NCI-H2196 treated with DMSO at 0.1 percent for 48 hours (cell line): ENCODE measurements at regions not wholly inside any gene's neighbourhood (a gene's known extent, or its start where the extent isn't known, plus 50 kb on each side); places are given as distances from the start of the nearest gene placed in this dataset.

ENCODE experiments used
- DNase-seq: peaks from one replicate; lab custom pipeline; 2025; ENCODE audit not compliant: unreplicated experiment; lab: John Stamatoyannopoulos, UW

- DNase-seq: no peak
Measured at GRCh38 chr7:128167791-128168666, 73.0 kb upstream of the LEP start.

DNA sequence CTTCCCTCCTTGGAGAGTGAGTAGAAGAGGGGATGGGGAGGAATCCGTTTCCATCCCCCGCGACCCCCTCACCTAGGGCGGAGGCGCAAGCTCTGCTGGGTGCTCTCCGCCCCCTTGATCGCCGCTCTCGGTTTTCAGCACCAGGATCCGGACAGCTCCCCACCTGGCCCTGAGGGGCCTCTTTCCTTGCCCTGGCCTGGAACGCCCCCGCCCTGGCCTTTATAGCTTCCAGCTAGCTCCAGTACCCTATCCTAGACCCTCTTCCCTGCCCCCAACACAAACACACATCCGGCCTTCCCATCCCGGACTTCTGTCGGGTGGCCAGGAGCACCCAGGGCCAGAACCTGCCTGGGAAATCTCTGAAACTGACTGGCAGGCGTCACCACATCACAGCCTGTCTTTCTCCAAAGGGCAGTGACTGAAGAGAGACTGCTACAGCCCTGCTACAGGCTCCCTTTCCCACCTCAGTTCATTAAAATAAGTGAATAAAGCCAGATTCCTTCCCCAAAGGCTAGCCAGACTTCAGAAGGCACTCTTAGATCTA, 72.3 kb upstream of the LEP start:
- no peak for DNase-seq

GRCh38 chr7:128170461-128170860, 70.6 kb upstream of the LEP start:
- no peak for DNase-seq

DNA sequence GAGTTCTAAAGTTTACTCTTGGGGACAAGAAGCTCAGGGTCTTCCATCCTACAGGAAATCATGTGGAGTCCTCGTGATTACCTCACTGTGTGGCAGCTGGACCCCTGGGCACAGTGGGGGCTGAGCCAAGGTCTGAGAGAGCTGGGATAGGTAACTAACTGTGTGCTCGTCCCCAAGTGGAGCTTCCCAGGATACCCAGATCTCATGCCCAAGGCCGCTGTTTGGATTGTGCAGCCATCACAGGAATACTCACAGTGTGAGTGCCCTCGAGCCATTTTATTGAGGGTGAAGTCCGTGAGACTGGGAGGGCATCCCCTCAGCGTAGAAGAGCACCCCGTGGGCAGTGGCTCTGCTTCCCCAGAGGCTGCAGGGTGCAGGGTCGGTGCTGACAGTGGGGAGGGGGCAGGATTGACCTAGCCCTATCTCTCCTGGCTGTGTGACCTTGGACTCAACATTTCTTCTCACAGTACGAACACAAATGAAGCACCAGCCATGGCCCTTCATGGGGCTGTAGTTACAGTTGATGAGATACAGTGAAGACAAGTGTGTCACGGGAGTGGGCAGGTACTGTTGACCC, 69.6 kb upstream of the LEP start:
- DNase-seq: no peak

DNA sequence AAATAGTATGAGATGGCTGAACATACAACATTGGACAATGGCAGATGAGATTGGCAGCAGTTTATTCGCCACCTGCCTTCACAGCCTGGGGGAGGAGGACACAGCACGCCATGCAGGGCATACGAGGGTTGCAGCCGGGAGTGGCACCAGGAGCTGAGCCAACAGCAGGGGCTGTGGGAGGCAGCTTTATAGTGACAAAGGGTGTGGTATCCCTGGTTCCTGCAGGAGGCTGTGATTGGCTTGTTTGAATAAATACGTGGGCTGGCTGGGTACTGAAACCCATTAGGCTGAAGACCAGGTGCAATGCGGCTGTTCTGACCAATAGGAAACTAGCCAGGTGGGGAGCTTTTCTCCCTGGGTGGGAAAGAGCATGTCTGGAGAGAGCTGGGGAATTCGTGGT, 68.9 kb upstream of the LEP start:
- peak; percentile 24 for DNase-seq

GRCh38 chr7:128172963-128173362, 68.1 kb upstream of the LEP start:
- DNase-seq: no peak

DNA sequence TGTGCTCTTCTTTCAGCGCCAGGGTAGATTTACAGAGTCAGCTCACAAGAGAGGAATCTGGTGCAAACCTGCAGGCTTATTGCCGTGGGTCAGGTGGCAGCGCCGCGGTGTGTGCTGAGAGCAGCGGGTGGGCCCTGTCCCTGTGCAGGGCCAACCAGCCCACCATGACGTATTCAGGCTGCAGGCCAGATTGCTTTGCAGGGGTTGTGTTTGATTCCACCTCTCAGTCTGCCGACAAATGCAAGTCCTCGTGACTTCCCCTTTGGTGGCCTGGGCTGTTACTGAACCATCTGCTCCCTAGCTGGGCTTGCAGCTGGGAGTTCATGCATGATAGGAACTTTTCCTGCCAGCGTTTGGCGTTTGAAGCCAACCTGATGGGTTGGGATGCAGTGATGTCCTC, 66.7 kb upstream of the LEP start:
- no peak for DNase-seq

DNA sequence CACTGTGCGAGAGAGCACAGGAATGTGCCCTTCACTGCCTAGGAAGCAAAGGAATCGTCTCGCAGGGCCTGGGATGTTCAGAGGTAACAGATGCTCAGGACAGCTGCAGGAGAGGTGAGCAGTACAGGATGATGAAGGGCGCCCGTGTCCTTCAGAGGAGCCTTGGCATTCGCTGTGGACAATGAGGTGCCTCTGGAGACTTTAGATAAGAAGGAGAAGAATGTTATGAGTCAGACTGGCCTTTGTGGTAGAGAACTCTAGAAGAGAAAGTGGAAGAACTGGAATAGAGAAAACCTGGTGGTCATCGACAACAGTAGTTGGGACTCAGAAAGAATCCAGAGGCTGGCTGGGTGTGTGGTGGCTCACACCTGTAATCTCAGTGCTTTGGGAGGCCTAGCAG, 64.4 kb upstream of the LEP start:
- DNase-seq: no peak

DNA sequence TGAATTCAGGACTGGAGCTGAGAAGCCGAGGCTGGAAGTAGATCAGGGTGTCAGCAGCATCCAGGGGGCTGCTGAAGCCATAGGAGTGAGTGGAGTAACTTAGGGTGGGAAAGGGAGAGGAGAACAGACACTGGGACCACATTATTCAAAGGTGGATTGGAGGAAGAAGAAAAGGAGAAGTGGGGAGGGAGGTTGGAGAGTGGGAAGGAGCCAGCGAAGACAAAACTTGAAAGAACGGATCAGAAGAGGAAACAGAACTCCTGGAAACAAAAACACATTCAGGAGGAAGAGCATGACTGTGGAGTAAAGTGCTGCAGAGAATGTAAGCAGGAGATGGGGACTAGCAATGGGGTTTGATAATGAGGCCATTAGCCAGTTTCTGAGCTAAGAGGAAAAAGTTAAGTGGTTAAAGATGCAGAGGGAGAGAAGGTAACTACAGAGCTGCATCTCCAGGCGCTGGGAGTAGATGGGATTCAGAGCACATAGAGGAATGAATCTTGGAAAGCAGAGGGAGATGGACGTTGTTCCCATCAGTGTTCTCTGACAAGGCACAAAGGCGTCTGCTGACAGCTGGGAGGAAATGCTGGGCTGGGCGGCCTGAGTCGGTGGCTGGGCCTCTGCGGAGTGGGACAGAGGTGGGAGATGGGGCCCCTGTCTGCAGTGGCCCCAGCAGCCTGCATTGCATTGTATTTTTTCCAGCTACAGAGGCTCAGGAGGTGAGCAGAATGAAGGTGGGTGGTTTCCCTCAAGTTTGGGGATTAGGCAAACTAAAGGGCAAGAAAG, 63.1 kb upstream of the LEP start:
- DNase-seq: no peak

DNA sequence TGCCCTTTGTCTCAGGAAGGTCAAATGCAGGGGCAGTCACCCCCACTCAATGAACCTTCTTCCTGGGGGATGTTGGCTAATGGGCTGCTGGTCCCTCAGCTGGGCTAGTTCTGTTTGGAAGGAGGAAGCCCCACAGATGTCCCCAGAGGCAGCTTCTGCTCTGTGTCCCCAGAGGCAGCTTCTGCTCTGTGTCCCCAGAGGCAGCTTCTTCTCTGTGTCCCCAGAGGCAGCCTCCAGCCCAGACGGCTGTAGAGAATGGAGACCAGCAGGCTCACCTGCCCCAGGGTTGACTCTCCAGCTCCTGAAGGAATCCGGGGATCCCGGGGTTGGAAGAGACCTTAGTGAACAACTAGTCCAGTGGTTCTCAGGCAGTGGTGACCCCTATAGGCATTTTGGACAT, 62.5 kb upstream of the LEP start:
- DNase-seq: no peak

DNA sequence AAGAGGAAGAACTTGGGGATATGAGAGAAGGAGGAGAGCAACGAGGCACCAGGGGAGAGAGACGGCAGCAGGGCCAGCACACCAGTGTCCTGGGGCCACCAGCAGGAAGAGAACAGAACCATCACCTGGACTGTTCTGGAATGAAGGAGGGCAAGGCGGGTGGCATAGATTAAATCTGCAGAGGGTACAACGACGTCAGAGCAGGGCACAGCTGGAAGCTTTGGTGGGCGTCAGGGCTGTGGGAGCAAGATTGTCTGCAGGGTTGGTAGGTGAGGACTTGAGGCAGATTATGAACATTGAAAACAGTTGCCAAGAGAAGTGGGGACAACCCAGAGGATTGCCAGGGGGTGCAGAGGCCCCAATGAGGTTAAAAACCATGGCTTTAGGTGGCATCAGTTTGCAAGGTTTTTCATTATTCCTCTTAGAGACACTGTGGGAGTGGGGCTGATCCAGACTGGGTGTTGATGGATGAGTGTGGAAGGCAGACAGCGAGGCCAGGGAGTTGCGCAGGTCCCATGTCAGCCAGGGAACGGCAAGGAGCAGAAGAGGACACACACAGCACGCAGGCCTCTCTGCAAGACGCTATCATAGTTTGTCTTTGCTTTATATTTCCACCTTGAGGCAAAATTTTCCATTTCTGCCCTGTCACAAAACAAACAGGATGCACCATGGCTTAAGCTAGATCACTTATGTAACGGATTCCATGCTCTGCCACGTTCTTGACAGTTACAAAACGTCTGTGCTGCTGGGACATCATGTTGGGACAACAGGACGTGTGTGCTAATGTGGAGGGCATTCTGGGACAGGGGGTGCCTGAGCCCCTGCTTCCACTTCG, 52.5 kb upstream of the LEP start:
- DNase-seq: no peak

DNA sequence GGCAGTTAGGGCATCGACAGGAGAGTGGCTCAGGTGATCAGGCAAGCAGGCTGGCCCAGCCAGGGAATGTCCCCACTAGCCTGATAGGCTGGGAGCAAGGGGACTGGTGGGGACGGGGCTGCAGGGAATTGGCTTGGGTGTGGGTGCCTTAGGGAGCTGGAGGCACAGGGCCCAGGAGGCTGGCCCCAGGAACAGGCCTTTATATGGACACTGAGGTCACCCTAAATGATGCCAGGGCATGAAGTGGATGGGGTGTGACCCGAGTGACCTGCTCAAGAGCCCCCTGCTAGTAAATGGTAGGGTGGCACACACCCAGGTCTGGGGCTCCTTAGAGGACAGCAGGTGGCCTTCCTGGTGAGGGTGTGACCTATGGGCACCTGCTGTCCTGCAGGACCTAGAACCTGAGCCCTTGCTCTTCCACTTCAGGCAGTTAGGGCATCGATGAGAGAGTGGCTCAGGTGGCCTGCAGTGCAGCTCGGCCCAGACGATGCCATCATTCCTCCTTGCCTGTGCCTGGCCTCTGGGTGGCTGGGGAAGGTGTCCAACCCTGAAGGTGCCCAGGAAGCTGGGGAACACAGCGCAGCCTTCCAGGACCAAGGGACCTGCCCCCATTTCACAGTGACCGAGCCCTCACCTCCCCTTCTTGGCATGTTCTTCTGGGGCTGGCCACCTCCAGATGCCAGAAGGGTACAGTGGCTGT, 51.7 kb upstream of the LEP start:
- DNase-seq: no peak

- no peak for DNase-seq
Measured at GRCh38 chr7:128190051-128190647, 50.9 kb upstream of the LEP start.

DNA sequence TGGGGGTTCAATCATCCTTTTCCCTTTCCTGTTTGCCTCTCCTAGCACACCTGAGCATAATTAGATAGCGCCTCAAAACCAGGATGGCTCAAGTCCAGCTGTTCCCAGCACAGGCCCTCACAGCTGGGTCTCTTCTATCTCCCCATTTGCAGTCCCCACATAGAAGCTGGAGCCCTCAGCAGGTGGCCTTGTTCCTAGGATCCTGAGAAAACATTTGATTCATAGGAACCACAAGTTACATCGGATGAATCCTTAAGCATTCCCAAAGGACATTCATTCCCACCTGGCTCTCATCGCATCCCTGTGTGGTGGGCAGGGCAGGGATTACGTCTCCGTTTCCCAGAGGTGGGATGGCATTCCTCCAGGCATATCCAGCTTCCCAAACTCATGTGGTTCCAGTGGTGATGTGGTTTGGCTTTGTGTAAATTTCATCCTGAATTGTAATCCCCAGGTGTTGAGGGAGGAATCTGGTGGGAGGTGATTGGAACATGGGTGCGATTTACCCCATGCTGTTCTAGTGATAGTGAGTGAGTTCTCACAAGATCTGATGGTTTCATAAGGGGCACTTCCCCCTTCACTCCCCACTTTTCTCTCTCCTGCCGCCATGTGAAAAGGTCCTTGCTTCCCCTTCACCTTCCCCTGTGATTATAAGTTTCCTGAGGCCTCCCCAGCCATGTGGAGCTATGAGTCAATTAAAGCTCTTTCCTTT, 49.8 kb upstream of the LEP start:
- no peak for DNase-seq
